WTC11 (cell line): ENCODE measurements at regions not wholly inside any gene's neighbourhood (a gene's known extent, or its start where the extent isn't known, plus 50 kb on each side); places are given as distances from the start of the nearest gene placed in this dataset.

Experiments
- ATAC-seq: fragments of 200-7000 bp; cut with Tn5 transposase; 2 replicates; pipeline ENCODE4 v1.10.0; 2021; ENCODE audit warnings: mild to moderate bottlenecking, moderate library complexity
- CTCF ChIA-PET: fragments of 300-600 bp; sonication (Branson Sonifier 250); formaldehyde crosslinking; loops from one replicate; lab custom pipeline; 2021; ENCODE audit warnings: antibody characterized with exemption; lab: Charles Lee
- POLR2A ChIA-PET: fragments of 350-600 bp; sonication (Branson Sonifier 250); formaldehyde crosslinking; loops from one replicate; lab custom pipeline; 2021; ENCODE audit warnings: antibody characterized with exemption; lab: Charles Lee
- DNase-seq: peaks from one replicate; pipeline ENCODE4 v3.0.0; 2021; ENCODE audit warnings: low spot score
- H3K27ac Mint-ChIP-seq: 2 replicates; pipeline ENCODE4 v1.8.0; 2021; ENCODE audit warnings: mixed read lengths
- H3K27me3 Mint-ChIP-seq: 2 replicates; pipeline ENCODE4 v1.8.0; 2021; ENCODE audit warnings: low read depth, mild to moderate bottlenecking, moderate library complexity, mixed read lengths
- H3K36me3 Mint-ChIP-seq: 2 replicates; pipeline ENCODE4 v1.8.0; 2021; ENCODE audit warnings: mixed read lengths
- H3K4me1 Mint-ChIP-seq: 2 replicates; pipeline ENCODE4 v1.8.0; 2022; ENCODE audit warnings: mixed read lengths
- H3K4me3 Mint-ChIP-seq: 2 replicates; pipeline ENCODE4 v1.8.0; 2021; ENCODE audit warnings: mild to moderate bottlenecking, moderate library complexity, mixed read lengths
- H3K9me3 Mint-ChIP-seq: 2 replicates; pipeline ENCODE4 v1.8.0; 2021; ENCODE audit warnings: mixed read lengths
- AR ChIP-seq: fragments of 250-450 bp; sonication (Bioruptor Pico); IDR thresholded peaks from 2 replicates; pipeline ENCODE4 v1.9.0; 2021; ENCODE audit warnings: mild to moderate bottlenecking
- ATF6 ChIP-seq: sonication (generic); formaldehyde crosslinking; IDR thresholded peaks from 2 replicates; pipeline ENCODE4 v1.8.1; 2023; ENCODE audit warnings: mild to moderate bottlenecking, missing genetic modification reagents
- CREB1 ChIP-seq: sonication (generic); formaldehyde crosslinking; IDR thresholded peaks from 2 replicates; pipeline ENCODE4 v1.8.0; 2023; ENCODE audit warnings: mild to moderate bottlenecking, missing genetic modification reagents
- E2F5 ChIP-seq: sonication (generic); formaldehyde crosslinking; IDR thresholded peaks from 2 replicates; pipeline ENCODE4 v1.8.1; 2022; ENCODE audit warnings: mild to moderate bottlenecking, moderate library complexity, missing genetic modification reagents
- EMX1 ChIP-seq: fragments of 250-450 bp; sonication (Bioruptor Pico); IDR thresholded peaks from 2 replicates; pipeline ENCODE4 v1.8.0; 2021; ENCODE audit warnings: mild to moderate bottlenecking
- ERG ChIP-seq: fragments of 250-450 bp; sonication (Bioruptor Pico); IDR thresholded peaks from 2 replicates; pipeline ENCODE4 v1.8.0; 2021; ENCODE audit warnings: mild to moderate bottlenecking
- FOXK1 ChIP-seq: sonication (generic); formaldehyde crosslinking; IDR thresholded peaks from 2 replicates; pipeline ENCODE4 v1.8.0; 2022; ENCODE audit warnings: mild to moderate bottlenecking, moderate library complexity, missing genetic modification reagents
- GRHL2 ChIP-seq: fragments of 250-450 bp; sonication (Bioruptor Pico); IDR thresholded peaks from 2 replicates; pipeline ENCODE4 v1.8.0; 2022; ENCODE audit warnings: mild to moderate bottlenecking, moderate library complexity; ENCODE audit not compliant: insufficient replicate concordance, severe bottlenecking
- GTF2I ChIP-seq: fragments of 250-450 bp; sonication (Bioruptor Pico); conservative IDR thresholded peaks from 2 replicates; pipeline ENCODE4 v1.4.0; 2021; ENCODE audit warnings: mild to moderate bottlenecking
- HMGA2 ChIP-seq: fragments of 250-450 bp; sonication (Bioruptor Pico); IDR thresholded peaks from 2 replicates; pipeline ENCODE4 v1.4.0; 2021; ENCODE audit warnings: mild to moderate bottlenecking, moderate library complexity
- IRF2 ChIP-seq: sonication (generic); formaldehyde crosslinking; IDR thresholded peaks from 2 replicates; pipeline ENCODE4 v1.8.0; 2022; ENCODE audit warnings: low read depth, missing genetic modification reagents, borderline replicate concordance
- JAZF1 ChIP-seq: fragments of 250-450 bp; sonication (Bioruptor Pico); IDR thresholded peaks from 2 replicates; pipeline ENCODE4 v1.9.0; 2021; ENCODE audit warnings: moderate library complexity, mild to moderate bottlenecking, inconsistent platforms
- JUN ChIP-seq: sonication (generic); formaldehyde crosslinking; IDR thresholded peaks from 2 replicates; pipeline ENCODE4 v1.8.0; 2023; ENCODE audit warnings: mild to moderate bottlenecking, missing genetic modification reagents
- NFE2L1 ChIP-seq: sonication (generic); formaldehyde crosslinking; IDR thresholded peaks from 2 replicates; pipeline ENCODE4 v1.8.1; 2023; ENCODE audit warnings: missing genetic modification reagents
- NFYB ChIP-seq: sonication (generic); formaldehyde crosslinking; conservative IDR thresholded peaks from 2 replicates; pipeline ENCODE4 v1.8.0; 2022; ENCODE audit warnings: low read depth, missing genetic modification reagents
- NR2C2 ChIP-seq: sonication (generic); formaldehyde crosslinking; IDR thresholded peaks from 2 replicates; pipeline ENCODE4 v1.8.0; 2022; ENCODE audit warnings: mild to moderate bottlenecking, missing genetic modification reagents
- OVOL2 ChIP-seq: fragments of 250-450 bp; sonication (Bioruptor Pico); IDR thresholded peaks from 2 replicates; pipeline ENCODE4 v1.9.0; 2021; ENCODE audit warnings: mild to moderate bottlenecking, borderline replicate concordance
- RELA ChIP-seq: sonication (generic); formaldehyde crosslinking; IDR thresholded peaks from 2 replicates; pipeline ENCODE4 v1.8.1; 2022; ENCODE audit warnings: missing genetic modification reagents, mild to moderate bottlenecking, borderline replicate concordance
- SMAD3 ChIP-seq: sonication (generic); formaldehyde crosslinking; IDR thresholded peaks from 2 replicates; pipeline ENCODE4 v1.8.0; 2022; ENCODE audit warnings: missing genetic modification reagents, mild to moderate bottlenecking, borderline replicate concordance
- SMAD4 ChIP-seq: sonication (generic); formaldehyde crosslinking; IDR thresholded peaks from 2 replicates; pipeline ENCODE4 v1.8.0; 2022; ENCODE audit warnings: mild to moderate bottlenecking, missing genetic modification reagents
- SOX15 ChIP-seq: fragments of 250-450 bp; sonication (Bioruptor Pico); IDR thresholded peaks from 2 replicates; pipeline ENCODE4 v1.9.0; 2021; ENCODE audit warnings: mild to moderate bottlenecking
- TCF7 ChIP-seq: sonication (generic); formaldehyde crosslinking; IDR thresholded peaks from 2 replicates; pipeline ENCODE4 v1.8.0; 2022; ENCODE audit warnings: mild to moderate bottlenecking, low read depth, missing genetic modification reagents, moderate library complexity
- TP53 ChIP-seq: sonication (generic); formaldehyde crosslinking; IDR thresholded peaks from 2 replicates; pipeline ENCODE4 v1.8.1; 2023; ENCODE audit warnings: mild to moderate bottlenecking, missing genetic modification reagents
- ZNF121 ChIP-seq: sonication (generic); formaldehyde crosslinking; IDR thresholded peaks from 2 replicates; pipeline ENCODE4 v1.8.0; 2023; ENCODE audit warnings: missing genetic modification reagents
- ZNF138 ChIP-seq: sonication (generic); formaldehyde crosslinking; conservative IDR thresholded peaks from 2 replicates; pipeline ENCODE4 v1.8.1; 2022; ENCODE audit warnings: mild to moderate bottlenecking, moderate library complexity, missing genetic modification reagents
- ZNF396 ChIP-seq: fragments of 250-450 bp; sonication (Bioruptor Pico); IDR thresholded peaks from 2 replicates; pipeline ENCODE4 v1.8.0; 2021; ENCODE audit warnings: mild to moderate bottlenecking, moderate library complexity, borderline replicate concordance
- ZNF416 ChIP-seq: fragments of 250-450 bp; sonication (Bioruptor Pico); IDR thresholded peaks from 2 replicates; pipeline ENCODE4 v1.9.0; 2021; ENCODE audit warnings: mild to moderate bottlenecking, inconsistent platforms
- ZNF423 ChIP-seq: fragments of 250-450 bp; sonication (Bioruptor Pico); IDR thresholded peaks from 2 replicates; pipeline ENCODE4 v2.1.2; 2022; ENCODE audit warnings: mild to moderate bottlenecking, moderate library complexity
- ZNF512 ChIP-seq: sonication (generic); formaldehyde crosslinking; IDR thresholded peaks from 2 replicates; pipeline ENCODE4 v1.8.1; 2022; ENCODE audit warnings: missing genetic modification reagents, borderline replicate concordance

GRCh38 chr7:37518266-37518665, 69.6 kb upstream of the ELMO1 start (continued):
- TF ChIP-seq EMX1 (CRISPR knock-in tag) (no peak), JAZF1 (CRISPR knock-in tag) (no peak)

GRCh38 chr7:37524056-37524455, 75.4 kb upstream of the ELMO1 start:
- CTCF ChIA-PET: interaction anchor here (1.1 kb wide), 1 partner anchor 32 kb away, joined by 3 read pairs; no protein-coding TSS in a partner anchor

GRCh38 chr7:37524797-37525196, 76.1 kb upstream of the ELMO1 start:
- no peaks in the 10 kb centered on the region for H3K9me3 Mint-ChIP-seq
- H3K27ac Mint-ChIP-seq: no peak overlapping the region
- no peaks in the 10 kb centered on the region for H3K4me1 Mint-ChIP-seq
- POLR2A ChIA-PET: no interaction called here
- TF ChIP-seq AR (CRISPR knock-in tag): no peak
- TF ChIP-seq JAZF1 (CRISPR knock-in tag): no peak
- TF ChIP-seq JUN: no peak
- TF ChIP-seq OVOL2: no peak
- TF ChIP-seq ATF6 (CRISPR knock-in tag): no peak
- no peak for TF ChIP-seq HMGA2 (CRISPR knock-in tag)
- no peak for TF ChIP-seq GTF2I (CRISPR knock-in tag)
- no peak for TF ChIP-seq ZNF512 (CRISPR knock-in tag)
- TF ChIP-seq RELA (CRISPR knock-in tag): no peak
- no peak for TF ChIP-seq ZNF138 (CRISPR knock-in tag)
- TF ChIP-seq FOXK1 (CRISPR knock-in tag): no peak
- no peak for TF ChIP-seq NFYB (CRISPR knock-in tag)
- TF ChIP-seq SMAD3 (CRISPR knock-in tag): no peak
- no peak for TF ChIP-seq SMAD4
- no peak for TF ChIP-seq E2F5 (CRISPR knock-in tag)
- TF ChIP-seq SOX15 (CRISPR knock-in tag): no peak
- no peak for TF ChIP-seq TCF7
- no peak for TF ChIP-seq ERG (CRISPR knock-in tag)
- no peak for TF ChIP-seq TP53 (CRISPR knock-in tag)
- TF ChIP-seq, all 79 proteins: peak for 0
- Mint-ChIP-seq H3K36me3 (no peaks in the 10 kb centered on the region), H3K27me3 (no peaks in the 10 kb centered on the region), H3K4me3 (no peak overlapping the region)
- CTCF ChIA-PET: interaction anchor here (1.0 to 1.1 kb wide), 2 partner anchors 15 to 33 kb away, joined by 3 read pairs; no protein-coding TSS in a partner anchor
- ATAC-seq (no peak), DNase-seq (no peak)

More at GRCh38 chr7:37524056-37524455, 75.4 kb upstream of the ELMO1 start:
- no peak for DNase-seq
- POLR2A ChIA-PET: no interaction called here
- H3K27me3 Mint-ChIP-seq: no peaks in the 10 kb centered on the region
- TF ChIP-seq NR2C2 (CRISPR knock-in tag) (no peak), ZNF396 (no peak), CREB1 (no peak), NFE2L1 (CRISPR knock-in tag) (no peak), GRHL2 (CRISPR knock-in tag) (no peak), ZNF121 (CRISPR knock-in tag) (no peak), IRF2 (no peak), ZNF423 (CRISPR knock-in tag) (no peak), TCF7 (no peak), ZNF416 (CRISPR knock-in tag) (no peak)
- TF ChIP-seq, all 79 proteins: peak for 0
- no peak for ATAC-seq
- Mint-ChIP-seq H3K36me3 (no peaks in the 10 kb centered on the region), H3K27ac (no peak overlapping the region), H3K9me3 (no peaks in the 10 kb centered on the region), H3K4me3 (no peak overlapping the region), H3K4me1 (no peaks in the 10 kb centered on the region)
